DOHH2 (cell line): ENCODE measurements at regions not wholly inside any gene's neighbourhood (a gene's known extent, or its start where the extent isn't known, plus 50 kb on each side); places are given as distances from the start of the nearest gene placed in this dataset.

Source experiments
- H3F3A ChIP-seq: fragments of 200-600 bp; sonication (generic), shearing (Covaris generic); 2 replicates; pipeline ENCODE4 v1.6.0; 2016; ENCODE audit warnings: antibody characterized with exemption, mild to moderate bottlenecking; ENCODE audit not compliant: control insufficient read depth, insufficient read depth
- H3K27ac ChIP-seq: fragments of 200-600 bp; sonication (generic); 2 replicates; pipeline ENCODE4 v1.5.1; 2014; ENCODE audit warnings: low read depth, mild to moderate bottlenecking, low read length, moderate library complexity
- H3K27me3 ChIP-seq: fragments of 200-600 bp; sonication (generic); 2 replicates; pipeline ENCODE4 v1.6.1; 2014; ENCODE audit warnings: mild to moderate bottlenecking, low read length, mixed read lengths; ENCODE audit not compliant: control insufficient read depth
- H3K36me3 ChIP-seq: fragments of 200-600 bp; sonication (generic); 2 replicates; pipeline ENCODE4 v1.6.1; 2014; ENCODE audit warnings: mild to moderate bottlenecking, low read length, moderate library complexity, mixed read lengths; ENCODE audit not compliant: control insufficient read depth
- H3K4me1 ChIP-seq: fragments of 200-600 bp; sonication (generic); 2 replicates; pipeline ENCODE4 v1.6.1; 2014; ENCODE audit warnings: mild to moderate bottlenecking, low read length, mixed read lengths; ENCODE audit not compliant: control insufficient read depth
- H3K4me2 ChIP-seq: fragments of 200-600 bp; sonication (generic); 2 replicates; pipeline ENCODE4 v1.6.0; 2014; ENCODE audit warnings: mild to moderate bottlenecking, low read length, moderate library complexity
- H3K4me3 ChIP-seq: fragments of 200-600 bp; sonication (generic); 2 replicates; pipeline ENCODE4 v1.5.1; 2014; ENCODE audit warnings: mild to moderate bottlenecking, low read length, mixed read lengths
- H3K79me2 ChIP-seq: fragments of 200-600 bp; sonication (generic); 2 replicates; pipeline ENCODE4 v1.6.1; 2014; ENCODE audit warnings: mild to moderate bottlenecking, low read length, mixed read lengths; ENCODE audit not compliant: control insufficient read depth
- H3K9me2 ChIP-seq: fragments of 200-600 bp; sonication (generic); replicated peaks from 2 replicates; pipeline ENCODE4 v1.6.1; 2014; ENCODE audit warnings: mild to moderate bottlenecking, low read length, mixed read lengths; ENCODE audit not compliant: control insufficient read depth
- H3K9me3 ChIP-seq: fragments of 200-600 bp; sonication (generic); 2 replicates; pipeline ENCODE4 v1.6.1; 2014; ENCODE audit warnings: antibody characterized with exemption, low read length, mixed read lengths; ENCODE audit not compliant: control insufficient read depth, insufficient read depth
- H4K20me1 ChIP-seq: fragments of 200-600 bp; sonication (generic); 2 replicates; pipeline ENCODE4 v1.6.0; 2014; ENCODE audit warnings: low read depth, mild to moderate bottlenecking, antibody characterized with exemption, low read length, moderate library complexity; ENCODE audit not compliant: control insufficient read depth, insufficient read depth
- CTCF ChIP-seq: fragments of 200-600 bp; sonication (generic); IDR thresholded peaks from one replicate; pipeline ENCODE4 v1.5.1; 2014; ENCODE audit warnings: antibody characterized with exemption, mild to moderate bottlenecking, low read depth, low read length; ENCODE audit not compliant: poor library complexity, severe bottlenecking
- EZH2phosphoT487 ChIP-seq: fragments of 200-600 bp; sonication (generic); IDR thresholded peaks from 2 replicates; pipeline ENCODE4 v1.6.1; 2017; ENCODE audit warnings: borderline replicate concordance, mild to moderate bottlenecking, antibody characterized with exemption, low read length, moderate library complexity, mixed read lengths

GRCh38 chr7:114033475-114033874 lies 114.7 kb upstream of the PPP1R3A start:
- Histone ChIP-seq H3K27ac (no peak overlapping the region), H3K4me2 (no peak overlapping the region), H3K4me1 (no peaks in the 10 kb centered on the region), H3F3A (no peaks in the 10 kb centered on the region), H3K9me3 (no peaks in the 10 kb centered on the region), H3K79me2 (no peaks in the 10 kb centered on the region), H3K9me2 (no peaks in the 10 kb centered on the region), H3K27me3 (no peaks in the 10 kb centered on the region), H3K4me3 (no peak overlapping the region), H4K20me1 (no peaks in the 10 kb centered on the region), H3K36me3 (no peaks in the 10 kb centered on the region)
- TF ChIP-seq CTCF (no peak), EZH2phosphoT487 (no peak)

GRCh38 chr7:114026486-114027089 lies 107.8 kb upstream of the PPP1R3A start:
- no peaks in the 10 kb centered on the region for H3K27me3 ChIP-seq
- H3K4me3 ChIP-seq, result no peak overlapping the region
- no peaks in the 10 kb centered on the region for H3K9me2 ChIP-seq
- H3K4me1 ChIP-seq, result no peaks in the 10 kb centered on the region
- no peak overlapping the region for H3K4me2 ChIP-seq
- no peaks in the 10 kb centered on the region for H3K9me3 ChIP-seq
- no peaks in the 10 kb centered on the region for H3K36me3 ChIP-seq
- no peak overlapping the region for H3K27ac ChIP-seq
- no peaks in the 10 kb centered on the region for H3F3A ChIP-seq
- no peaks in the 10 kb centered on the region for H4K20me1 ChIP-seq
- H3K79me2 ChIP-seq, result no peaks in the 10 kb centered on the region
- TF ChIP-seq EZH2phosphoT487 (no peak), CTCF (peak; percentile 70)

GRCh38 chr7:114021135-114021534 lies 102.3 kb upstream of the PPP1R3A start:
- Histone ChIP-seq H3K4me2 (no peak overlapping the region), H3F3A (no peaks in the 10 kb centered on the region), H3K4me1 (no peaks in the 10 kb centered on the region), H3K9me2 (no peaks in the 10 kb centered on the region), H3K27ac (no peak overlapping the region), H3K79me2 (no peaks in the 10 kb centered on the region), H3K36me3 (no peaks in the 10 kb centered on the region), H3K27me3 (no peaks in the 10 kb centered on the region), H4K20me1 (no peaks in the 10 kb centered on the region), H3K4me3 (no peak overlapping the region), H3K9me3 (no peaks in the 10 kb centered on the region)
- TF ChIP-seq EZH2phosphoT487 (no peak), CTCF (no peak)

GRCh38 chr7:114008696-114009095 lies 89.9 kb upstream of the PPP1R3A start:
- Histone ChIP-seq H3K4me2 (no peak overlapping the region), H3K79me2 (no peaks in the 10 kb centered on the region), H3K9me2 (no peaks in the 10 kb centered on the region), H3K9me3 (no peaks in the 10 kb centered on the region), H3F3A (no peaks in the 10 kb centered on the region), H3K36me3 (no peaks in the 10 kb centered on the region), H3K4me1 (no peaks in the 10 kb centered on the region), H4K20me1 (no peaks in the 10 kb centered on the region), H3K27ac (no peak overlapping the region), H3K27me3 (no peaks in the 10 kb centered on the region), H3K4me3 (no peak overlapping the region)
- TF ChIP-seq EZH2phosphoT487, result no peak
- TF ChIP-seq CTCF, result no peak
